ENCODE measurements at regions not wholly inside any gene's neighbourhood (a gene's known extent, or its start where the extent isn't known, plus 50 kb on each side); places are given as distances from the start of the nearest gene placed in this dataset.
A peak's percentile ranks its signal among the peaks of the same experiment; 100 is the strongest.

DNA sequence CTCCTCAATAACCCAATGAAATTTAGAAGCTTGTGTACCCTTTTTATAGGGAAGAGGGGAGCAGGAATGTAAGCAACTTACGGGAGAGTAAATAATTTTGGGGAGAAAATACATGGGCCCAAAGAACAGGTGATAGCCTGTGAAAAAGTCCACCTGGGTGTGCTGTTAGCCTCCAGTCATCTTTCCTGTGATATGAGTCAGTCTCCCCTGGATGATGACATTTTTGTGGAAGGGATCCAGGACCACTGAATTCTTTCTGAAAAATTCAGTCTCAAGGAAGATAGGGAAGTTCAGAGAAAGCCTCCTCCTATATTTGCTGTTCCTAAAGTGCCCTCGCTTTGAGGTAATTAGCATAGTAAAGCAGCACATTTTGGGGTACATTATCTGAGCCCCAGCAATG, 149.8 kb downstream of the SQOR start:
- no peak for TF ChIP-seq POLR2A (IDR thresholded peaks at IDR 0.05; ENCODE audit: extremely low read depth, insufficient read length)
- TF ChIP-seq MYC (IDR thresholded peaks at IDR 0.05; ENCODE audit: low read depth, low read length), result no peak
- TF ChIP-seq, protein P1, sequence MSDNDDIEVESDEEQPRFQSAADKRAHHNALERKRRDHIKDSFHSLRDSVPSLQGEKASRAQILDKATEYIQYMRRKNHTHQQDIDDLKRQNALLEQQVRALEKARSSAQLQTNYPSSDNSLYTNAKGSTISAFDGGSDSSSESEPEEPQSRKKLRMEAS (IDR thresholded peaks at IDR 0.05; ENCODE audit: low read depth, low read length), result no peak
- TF ChIP-seq CTCF (IDR thresholded peaks at IDR 0.05; ENCODE audit: low read depth, low read length), result no peak
- DNase-seq (ENCODE audit: low read depth), result no peak
- no peak overlapping the region for H3K4me3 ChIP-seq (ENCODE audit: low read depth, low read length)

DNA sequence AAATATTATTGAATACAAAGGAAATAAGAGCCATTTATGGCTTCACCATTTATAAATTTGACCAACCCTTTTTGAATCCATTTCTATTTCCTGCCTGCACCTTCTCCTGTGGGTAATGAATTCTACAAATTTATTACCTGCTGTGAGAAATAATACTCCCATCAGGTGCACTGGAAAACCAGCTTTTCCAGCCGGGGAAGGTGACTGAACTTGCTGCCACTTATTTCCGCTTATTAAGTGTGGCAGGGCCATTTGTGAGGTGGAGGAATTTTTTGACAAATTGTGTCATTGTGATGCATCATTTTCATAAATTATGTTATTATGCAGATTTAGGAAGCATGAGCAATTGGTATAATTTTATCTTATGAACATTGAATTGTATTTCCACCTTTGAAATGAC, 151.1 kb downstream of the SQOR start:
- H3K4me3 ChIP-seq (ENCODE audit: low read depth, low read length), result no peak overlapping the region
- no peak for DNase-seq (ENCODE audit: low read depth)
- TF ChIP-seq POLR2A (IDR thresholded peaks at IDR 0.05; ENCODE audit: extremely low read depth, insufficient read length), result no peak
- TF ChIP-seq, protein P1 (IDR thresholded peaks at IDR 0.05; ENCODE audit: low read depth, low read length), result no peak
- TF ChIP-seq CTCF (IDR thresholded peaks at IDR 0.05; ENCODE audit: low read depth, low read length), result no peak

DNA sequence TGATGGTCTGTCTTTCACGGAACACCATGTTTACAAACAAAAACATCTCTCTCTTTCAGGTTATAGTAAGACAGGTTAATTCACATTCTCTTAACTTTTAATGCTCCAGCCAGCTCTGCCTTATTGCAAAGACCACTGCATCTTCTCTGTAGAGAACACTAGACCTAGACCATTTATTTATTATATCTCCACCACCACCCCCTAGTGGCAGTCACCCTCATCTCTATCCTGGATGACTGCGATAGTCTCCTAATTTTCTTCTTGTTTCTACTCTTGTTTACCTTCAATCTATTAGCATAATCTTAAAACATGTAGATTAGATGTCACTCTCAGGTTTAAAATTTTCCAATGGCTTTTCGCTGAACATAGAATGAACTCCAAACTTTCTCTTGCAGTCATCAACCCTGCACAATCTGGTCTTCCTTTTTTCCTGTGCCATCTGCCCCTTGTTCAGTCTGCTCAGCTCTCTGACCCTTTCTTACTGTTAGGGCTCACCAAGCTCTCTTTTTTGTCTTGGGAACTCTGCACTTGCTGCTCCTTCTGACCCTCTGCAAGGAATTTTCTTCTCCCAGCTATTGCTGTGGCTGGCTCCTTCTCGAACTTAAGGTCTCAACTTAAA, 155.6 kb downstream of the SQOR start:
- peak; percentile 32 for DNase-seq (ENCODE audit: low read depth)
- H3K4me3 ChIP-seq (ENCODE audit: low read depth, low read length), result no peak overlapping the region
- TF ChIP-seq MYC (IDR thresholded peaks at IDR 0.05; ENCODE audit: low read depth, low read length) (no peak), CTCF (IDR thresholded peaks at IDR 0.05; ENCODE audit: low read depth, low read length) (peak; percentile 39)

- no peak for DNase-seq (ENCODE audit: low read depth)
- H3K4me3 ChIP-seq (ENCODE audit: low read depth, low read length), result no peak overlapping the region
- no peak for TF ChIP-seq MYC (IDR thresholded peaks at IDR 0.05; ENCODE audit: low read depth, low read length)
- no peak for TF ChIP-seq POLR2A (IDR thresholded peaks at IDR 0.05; ENCODE audit: extremely low read depth, insufficient read length)
- no peak for TF ChIP-seq CTCF (IDR thresholded peaks at IDR 0.05; ENCODE audit: low read depth, low read length)
- TF ChIP-seq, protein P1 (IDR thresholded peaks at IDR 0.05; ENCODE audit: low read depth, low read length), result no peak
These were observed 159.5 kb downstream of the SQOR start for GRCh38 chr15:45794304-45794703.

GRCh38 chr15:45794712-45795439, 160.0 kb downstream of the SQOR start:
- H3K4me3 ChIP-seq (ENCODE audit: low read depth, low read length), result no peak overlapping the region
- TF ChIP-seq MYC (IDR thresholded peaks at IDR 0.05; ENCODE audit: low read depth, low read length) (no peak), POLR2A (IDR thresholded peaks at IDR 0.05; ENCODE audit: extremely low read depth, insufficient read length) (no peak), CTCF (IDR thresholded peaks at IDR 0.05; ENCODE audit: low read depth, low read length) (no peak)
- TF ChIP-seq, protein P1 (IDR thresholded peaks at IDR 0.05; ENCODE audit: low read depth, low read length), result no peak
- no peak for DNase-seq (ENCODE audit: low read depth)
